ENCODE measurements at regions not wholly inside any gene's neighbourhood (a gene's known extent, or its start where the extent isn't known, plus 50 kb on each side); places are given as distances from the start of the nearest gene placed in this dataset.
"Not testable (repeated sequence)": the region's sequence is repeated elsewhere in the genome, so short reads cannot be mapped to it uniquely, and the experiment has no call there.

- DNase-seq (ENCODE audit: low read depth) = peak; percentile 76
Measured at GRCh38 chr2:95686056-95686825, 94.4 kb downstream of the TRIM43 start.

- DNase-seq (ENCODE audit: low read depth) = peak; percentile 70
Measured at GRCh38 chr2:95687852-95688251, 96.1 kb downstream of the TRIM43 start.

- DNase-seq (ENCODE audit: low read depth) = not testable (repeated sequence)
Measured at GRCh38 chr2:95691210-95691609, 99.4 kb downstream of the TRIM43 start.

GRCh38 chr2:95693071-95693846 is 101.5 kb downstream of the TRIM43 start:
- DNase-seq (ENCODE audit: low read depth) = not testable (repeated sequence)

GRCh38 chr2:95695613-95696012 is 103.8 kb downstream of the TRIM43 start:
- DNase-seq (ENCODE audit: low read depth) = no peak

- DNase-seq (ENCODE audit: low read depth) = no peak
Measured at GRCh38 chr2:95698146-95698545, 106.3 kb downstream of the TRIM43 start.

GRCh38 chr2:95699201-95700184 is 107.7 kb downstream of the TRIM43 start:
- DNase-seq (ENCODE audit: low read depth) = not testable (repeated sequence)

GRCh38 chr2:95700519-95700918 is 108.7 kb downstream of the TRIM43 start:
- DNase-seq (ENCODE audit: low read depth) = no peak

GRCh38 chr2:95702471-95702870 is 110.7 kb downstream of the TRIM43 start:
- no peak for DNase-seq (ENCODE audit: low read depth)

- not testable (repeated sequence) for DNase-seq (ENCODE audit: low read depth)
Measured at GRCh38 chr2:95707161-95707560, 115.4 kb downstream of the TRIM43 start.

- DNase-seq (ENCODE audit: low read depth) = no peak
Measured at GRCh38 chr2:95707837-95708236, 116.0 kb downstream of the TRIM43 start.

GRCh38 chr2:95709831-95710230 is 118.0 kb downstream of the TRIM43 start:
- DNase-seq (ENCODE audit: low read depth) = no peak

GRCh38 chr2:95713470-95714177 is 121.8 kb downstream of the TRIM43 start:
- DNase-seq (ENCODE audit: low read depth) = not testable (repeated sequence)

- not testable (repeated sequence) for DNase-seq (ENCODE audit: low read depth)
Measured at GRCh38 chr2:95714398-95714797, 122.6 kb downstream of the TRIM43 start.

GRCh38 chr2:95719473-95720060 is 127.8 kb downstream of the TRIM43 start:
- DNase-seq (ENCODE audit: low read depth) = no peak

- no peak for DNase-seq (ENCODE audit: low read depth)
Measured at GRCh38 chr2:95721726-95722125, 129.9 kb downstream of the TRIM43 start.

- no peak for DNase-seq (ENCODE audit: low read depth)
Measured at GRCh38 chr2:95722131-95722697, 130.4 kb downstream of the TRIM43 start.

- not testable (repeated sequence) for DNase-seq (ENCODE audit: low read depth)
Measured at GRCh38 chr2:95723627-95724210, 131.9 kb downstream of the TRIM43 start.

- DNase-seq (ENCODE audit: low read depth) = not testable (repeated sequence)
Measured at GRCh38 chr2:95725191-95725590, 133.4 kb downstream of the TRIM43 start.

- peak; percentile 6 for DNase-seq (ENCODE audit: low read depth)
Measured at GRCh38 chr2:95725677-95726076, 133.9 kb downstream of the TRIM43 start.

All from fibroblast of gingiva (primary cell).